Fibroblast of the aortic adventitia (primary cell): ENCODE measurements at regions not wholly inside any gene's neighbourhood (a gene's known extent, or its start where the extent isn't known, plus 50 kb on each side); places are given as distances from the start of the nearest gene placed in this dataset.

Experiments
- DNase-seq: peaks from one replicate; pipeline ENCODE4 v3.0.0-alpha.2; 2010; ENCODE audit warnings: low read depth
- H3K4me3 ChIP-seq: 2 replicates; pipeline ENCODE4 v1.5.1; 2011; ENCODE audit warnings: low read depth, mild to moderate bottlenecking, control low read depth, low read length, moderate library complexity
- CTCF ChIP-seq: IDR thresholded peaks from 2 replicates; pipeline ENCODE4 v1.5.1; 2011; ENCODE audit warnings: mild to moderate bottlenecking, low read length, control low read depth, inconsistent platforms; ENCODE audit not compliant: insufficient read depth

DNA sequence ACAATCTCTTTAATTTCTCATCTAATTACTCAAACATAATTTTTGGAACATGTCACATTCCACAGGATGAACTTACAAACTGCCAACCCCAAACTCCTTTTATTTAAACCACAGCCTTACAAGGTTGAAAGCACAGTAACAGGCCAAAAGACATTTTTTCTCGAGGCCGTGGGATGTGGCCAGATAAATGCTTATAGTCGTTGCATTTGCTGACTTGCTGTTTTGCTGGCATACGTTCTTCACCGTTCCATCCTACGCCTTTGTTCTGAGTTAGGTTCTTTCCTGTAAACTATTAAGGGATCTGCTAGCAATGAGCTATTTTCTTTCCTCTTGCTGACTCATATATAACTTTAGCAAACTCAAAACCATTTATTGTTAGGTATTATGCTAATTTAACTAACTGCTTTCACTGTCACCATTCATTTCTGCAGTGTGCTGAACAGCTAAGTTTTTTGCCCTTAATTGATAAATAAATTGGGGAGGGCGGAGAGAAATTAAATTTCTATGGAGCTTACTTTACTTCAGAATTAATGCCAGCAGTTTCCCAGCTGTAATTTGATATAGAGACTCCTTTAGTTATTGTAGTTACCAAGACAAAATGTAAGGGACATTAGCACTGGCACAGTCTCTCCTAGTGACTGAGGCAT, 135.1 kb upstream of the PACRGL start:
- TF ChIP-seq CTCF: no peak
- H3K4me3 ChIP-seq: no peak overlapping the region
- peak; percentile 49 for DNase-seq

DNA sequence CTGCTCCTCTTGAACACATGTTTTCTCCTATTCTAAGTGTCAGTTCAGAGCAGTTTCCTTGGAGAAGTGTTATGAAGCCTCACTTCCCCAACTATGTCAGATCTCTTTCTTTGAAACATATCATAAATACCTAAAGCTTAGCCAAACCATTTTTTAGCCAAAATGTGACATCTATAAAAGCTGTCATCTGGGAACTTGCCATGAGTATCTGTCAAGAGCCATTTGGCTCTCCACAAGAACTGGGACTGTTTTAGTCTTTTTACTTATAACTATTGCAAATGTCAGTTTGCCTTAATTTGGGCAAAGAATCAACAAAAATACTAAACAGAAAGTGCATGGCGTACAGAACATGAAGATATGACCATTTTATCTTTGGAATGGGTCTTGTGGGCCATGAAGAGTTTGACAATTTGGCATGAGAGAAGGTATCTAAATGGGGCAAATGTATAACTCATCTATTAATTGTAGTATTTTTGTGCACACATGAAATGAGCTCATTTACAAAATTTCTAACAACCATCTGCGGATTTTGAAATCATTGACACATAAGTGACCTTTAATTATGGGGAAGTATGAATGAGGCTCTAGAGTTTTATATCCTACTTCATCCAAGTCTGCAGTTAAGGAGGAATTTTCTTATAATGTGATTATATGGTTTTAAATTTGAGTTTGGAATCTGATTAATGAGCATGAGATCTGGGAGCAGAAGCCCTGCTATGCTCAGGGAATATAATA, 129.1 kb upstream of the PACRGL start:
- TF ChIP-seq CTCF: no peak
- DNase-seq: peak; percentile 3
- H3K4me3 ChIP-seq: no peak overlapping the region

GRCh38 chr4:20572976-20573375, 127.3 kb upstream of the PACRGL start:
- TF ChIP-seq CTCF: no peak
- no peak for DNase-seq
- H3K4me3 ChIP-seq: no peak overlapping the region

DNA sequence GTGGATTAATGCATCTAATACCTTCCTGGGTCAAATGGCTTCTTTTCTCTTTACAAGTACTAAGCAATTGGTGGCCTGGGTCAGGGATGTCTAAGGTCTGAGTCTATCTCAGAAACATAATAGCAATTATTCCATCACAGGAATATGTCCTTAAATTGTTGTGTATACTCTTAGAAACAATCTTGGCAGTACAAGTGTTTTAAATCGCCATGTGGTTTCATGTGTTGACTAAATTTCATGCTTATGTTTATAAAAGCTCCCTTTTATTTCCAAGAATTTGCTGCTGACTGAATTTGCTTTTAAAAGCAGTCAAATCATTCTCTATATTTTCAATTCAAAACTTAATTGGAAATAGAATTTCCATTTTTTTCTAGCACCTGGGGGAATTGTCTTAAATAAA, 125.3 kb upstream of the PACRGL start:
- DNase-seq: no peak
- TF ChIP-seq CTCF: no peak
- H3K4me3 ChIP-seq: no peak overlapping the region

DNA sequence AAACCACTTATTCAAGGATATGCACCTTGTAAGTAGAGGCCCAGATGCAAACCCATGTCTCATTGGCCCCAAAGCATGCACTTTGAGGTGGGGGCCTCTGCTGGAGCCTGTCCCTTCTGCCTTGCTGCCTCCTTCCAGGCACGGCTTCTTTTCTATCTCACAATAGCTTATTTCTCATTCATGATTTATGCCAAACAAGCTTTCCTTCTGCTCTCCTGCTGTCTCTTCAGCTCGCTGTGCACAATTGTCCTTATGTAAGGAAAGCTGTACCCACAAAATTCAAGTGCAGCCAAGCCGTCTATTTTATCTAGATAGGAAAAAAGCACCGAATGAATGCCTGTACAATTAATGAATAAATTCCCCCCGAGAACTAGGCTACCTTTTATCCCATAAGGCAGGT, 124.8 kb upstream of the PACRGL start:
- no peak overlapping the region for H3K4me3 ChIP-seq
- TF ChIP-seq CTCF: no peak
- DNase-seq: no peak

GRCh38 chr4:20576861-20577260, 123.4 kb upstream of the PACRGL start:
- H3K4me3 ChIP-seq: no peak overlapping the region
- no peak for TF ChIP-seq CTCF
- DNase-seq: no peak
